Stimulated activated effector memory CD8-positive, alpha-beta T cell treated with anti-CD3 and anti-CD28 coated beads, Interleukin-12 subunit alpha, Interleukin-12 subunit beta, amount 100 ng/mL, for 72 hours (primary cell): ENCODE measurements at regions not wholly inside any gene's neighbourhood (a gene's known extent, or its start where the extent isn't known, plus 50 kb on each side); places are given as distances from the start of the nearest gene placed in this dataset.

Experiments
- ATAC-seq: fragments of 150-1000 bp; cut with Tn5 transposase; 2 replicates; pipeline ENCODE4 v1.10.0; 2021
- DNase-seq, 2 donors: peaks; one replicate each; pipeline ENCODE4 v3.0.0; 2021 to 2022; ENCODE audit warnings: low spot score in 2 of 2
- H3K27ac Mint-ChIP-seq: one replicate; pipeline ENCODE4 v1.8.0; 2022; ENCODE audit warnings: mild to moderate bottlenecking, mixed read lengths
- H3K36me3 Mint-ChIP-seq: one replicate; pipeline ENCODE4 v1.8.0; 2022; ENCODE audit warnings: mild to moderate bottlenecking, mixed read lengths
- H3K4me1 Mint-ChIP-seq: one replicate; pipeline ENCODE4 v1.8.0; 2022; ENCODE audit warnings: mixed read lengths
- H3K4me3 Mint-ChIP-seq: one replicate; pipeline ENCODE4 v1.8.0; 2022; ENCODE audit warnings: mild to moderate bottlenecking, mixed read lengths
- H3K9me3 Mint-ChIP-seq: one replicate; pipeline ENCODE4 v1.8.0; 2022; ENCODE audit warnings: mixed read lengths

DNA sequence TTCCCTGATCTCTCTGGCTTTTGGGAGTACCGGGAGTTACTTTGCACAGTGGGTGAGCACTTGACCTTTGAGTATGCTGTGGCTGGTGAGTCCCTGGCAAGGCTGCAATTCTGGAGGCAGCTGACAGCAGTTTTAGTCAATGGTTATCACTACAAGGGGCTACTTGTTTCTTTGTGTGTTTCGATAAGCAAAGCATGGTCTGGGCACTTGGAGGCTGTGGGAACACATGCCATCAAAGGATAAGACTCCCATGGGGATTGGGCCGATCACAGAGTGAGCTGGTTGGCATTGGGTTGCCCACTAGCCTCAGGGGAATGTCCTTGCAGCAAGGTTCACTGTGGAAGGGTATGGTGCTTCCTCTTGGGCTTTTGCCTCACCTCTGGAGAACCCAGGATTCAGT, 208.2 kb downstream of the SNX13 start:
- H3K4me1 Mint-ChIP-seq = no peaks in the 10 kb centered on the region
- no peaks in the 10 kb centered on the region for H3K36me3 Mint-ChIP-seq
- H3K27ac Mint-ChIP-seq = no peak overlapping the region
- ATAC-seq (no peak), DNase-seq (no peak)
- peaks cover 12% of the 10 kb centered on the region for H3K9me3 Mint-ChIP-seq
- H3K4me3 Mint-ChIP-seq = no peak overlapping the region
